ENCODE measurements at regions not wholly inside any gene's neighbourhood (a gene's known extent, or its start where the extent isn't known, plus 50 kb on each side); places are given as distances from the start of the nearest gene placed in this dataset.

DNA sequence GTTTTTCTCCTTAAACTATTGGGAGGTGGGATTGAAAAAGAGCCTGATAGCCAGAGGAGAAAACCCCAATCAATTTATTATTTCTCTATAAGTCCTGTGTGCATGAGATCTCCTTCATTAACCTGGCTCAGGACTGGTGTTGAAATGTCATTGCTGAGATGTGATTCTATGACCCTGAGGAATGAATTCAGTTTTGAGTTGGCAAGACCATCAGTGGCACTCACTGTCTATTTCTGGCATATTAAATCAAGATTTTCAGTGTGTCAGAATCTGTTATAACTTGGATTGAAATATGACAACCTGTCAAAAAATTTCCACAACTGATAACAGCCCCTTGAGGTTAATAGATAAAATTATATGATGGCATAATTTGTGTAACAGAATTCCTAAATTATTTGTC is 431.1 kb downstream of the TFAP2B start (continued):
- TF ChIP-seq, protein P1, sequence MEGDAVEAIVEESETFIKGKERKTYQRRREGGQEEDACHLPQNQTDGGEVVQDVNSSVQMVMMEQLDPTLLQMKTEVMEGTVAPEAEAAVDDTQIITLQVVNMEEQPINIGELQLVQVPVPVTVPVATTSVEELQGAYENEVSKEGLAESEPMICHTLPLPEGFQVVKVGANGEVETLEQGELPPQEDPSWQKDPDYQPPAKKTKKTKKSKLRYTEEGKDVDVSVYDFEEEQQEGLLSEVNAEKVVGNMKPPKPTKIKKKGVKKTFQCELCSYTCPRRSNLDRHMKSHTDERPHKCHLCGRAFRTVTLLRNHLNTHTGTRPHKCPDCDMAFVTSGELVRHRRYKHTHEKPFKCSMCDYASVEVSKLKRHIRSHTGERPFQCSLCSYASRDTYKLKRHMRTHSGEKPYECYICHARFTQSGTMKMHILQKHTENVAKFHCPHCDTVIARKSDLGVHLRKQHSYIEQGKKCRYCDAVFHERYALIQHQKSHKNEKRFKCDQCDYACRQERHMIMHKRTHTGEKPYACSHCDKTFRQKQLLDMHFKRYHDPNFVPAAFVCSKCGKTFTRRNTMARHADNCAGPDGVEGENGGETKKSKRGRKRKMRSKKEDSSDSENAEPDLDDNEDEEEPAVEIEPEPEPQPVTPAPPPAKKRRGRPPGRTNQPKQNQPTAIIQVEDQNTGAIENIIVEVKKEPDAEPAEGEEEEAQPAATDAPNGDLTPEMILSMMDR (IDR thresholded peaks at IDR 0.05 in 2 of 3, conservative IDR thresholded peaks at IDR 0.05 in 1 of 3; ENCODE audit: control insufficient read depth in 2 of 3, extremely low read depth in 1 of 3, insufficient read depth in 1 of 3, low read depth in 3 of 3, low read length in 3 of 3) = no peak

DNA sequence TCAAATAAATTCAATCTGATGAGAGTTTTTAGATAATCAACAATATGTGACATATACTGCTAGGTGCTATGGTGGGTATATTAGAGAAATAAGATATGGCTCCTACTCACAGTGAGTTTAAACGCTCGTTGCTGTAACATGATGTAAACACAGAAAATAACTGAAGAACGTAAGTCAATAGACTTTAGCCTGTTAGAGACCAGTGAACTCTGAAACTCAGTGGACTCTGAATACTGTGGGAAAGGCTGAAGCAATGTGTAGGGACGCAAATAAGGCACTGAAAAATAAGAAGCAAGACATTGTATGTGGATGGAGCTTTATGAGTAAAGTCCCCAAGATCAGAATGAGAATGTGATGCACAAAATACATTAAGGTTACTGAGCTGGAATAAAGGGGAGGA is 431.6 kb downstream of the TFAP2B start:
- H3K9me3 ChIP-seq (replicated peaks; ENCODE audit: control insufficient read depth, insufficient read depth, low read length) = no peaks in the 10 kb centered on the region
- no peak overlapping the region for H2AFZ ChIP-seq (ENCODE audit: control insufficient read depth, low read depth, low read length)
- no peak for ATAC-seq
- POLR2A ChIA-PET = no interaction called here
- no peaks in the 10 kb centered on the region for H3K36me3 ChIP-seq (ENCODE audit: control insufficient read depth in 2 of 2, insufficient read depth in 2 of 2, low read length in 1 of 2)
- no peaks in the 10 kb centered on the region for H3K27me3 ChIP-seq (replicated peaks in 1 of 2; ENCODE audit: control insufficient read depth in 2 of 2, insufficient read depth in 2 of 2, low read length in 1 of 2)
- BruUV-seq (replicated peaks) = no TSS peak
- H4K20me1 ChIP-seq (ENCODE audit: control insufficient read depth, insufficient read depth) = no peaks in the 10 kb centered on the region
- intact Hi-C loops (cut with micrococcal nuclease; ENCODE audit: unreplicated experiment) = no loop called here
- H3K9ac ChIP-seq (ENCODE audit: control insufficient read depth, insufficient read depth, low read length) = no peak overlapping the region
- RAD21 ChIA-PET (ENCODE audit: unreplicated experiment) = no interaction called here
- no peak for FAIRE-seq
- TF ChIP-seq JUNB (IDR thresholded peaks at IDR 0.05) = no peak
- no peak for TF ChIP-seq RAD21 (IDR thresholded peaks at IDR 0.05; ENCODE audit: insufficient read depth, low read depth, low read length)
- no peak for TF ChIP-seq TCF12 (IDR thresholded peaks at IDR 0.05; ENCODE audit: low read depth, low read length)
- no peak for TF ChIP-seq KLF5 (IDR thresholded peaks at IDR 0.05; ENCODE audit: partially characterized antibody)
- no peak for TF ChIP-seq POU2F2 (IDR thresholded peaks at IDR 0.05; ENCODE audit: borderline replicate concordance, low read depth, low read length)
- TF ChIP-seq CREM (IDR thresholded peaks at IDR 0.05; ENCODE audit: low read depth) = no peak
- CTCF ChIA-PET = no interaction called here
- no peak overlapping the region for H3K4me3 ChIP-seq
- no peak for DNase-seq (ENCODE audit: low read depth, low spot score)
- no peak overlapping the region for H3K27ac ChIP-seq (ENCODE audit: control insufficient read depth, insufficient read depth)
- no peaks in the 10 kb centered on the region for H3K79me2 ChIP-seq (ENCODE audit: control insufficient read depth, insufficient read depth, low read length)
- H3K4me2 ChIP-seq (ENCODE audit: control insufficient read depth, insufficient read depth) = no peak overlapping the region
- SMC1A ChIA-PET (ENCODE audit: uncharacterized antibody, unreplicated experiment) = interaction anchor here (1.3 kb wide), 1 partner anchor 12 kb away, joined by 3 read pairs; no protein-coding TSS in a partner anchor
- WGBS (ENCODE audit: insufficient coverage, insufficient replicate concordance, low lambda C conversion rate, missing lambda C conversion rate) = 26% methylated on average over 4 of the region's 4 CpGs
- in situ Hi-C loops (cut with MboI) = no loop called here
- no peaks in the 10 kb centered on the region for H3K4me1 ChIP-seq (ENCODE audit: control insufficient read depth, insufficient read depth, low read length)

Measured in GM12878 (cell line).